Breast epithelium (tissue), 4 donors: ENCODE measurements at regions not wholly inside any gene's neighbourhood (a gene's known extent, or its start where the extent isn't known, plus 50 kb on each side); places are given as distances from the start of the nearest gene placed in this dataset.

Source experiments
- DNase-seq, 2 donors: peaks; one replicate each; pipeline ENCODE4 v3.0.0-alpha.2; 2019; ENCODE audit warnings: low spot score in 2 of 2
- H3K27ac ChIP-seq, 2 donors: fragments of 200-600 bp; sonication (generic) in 1 of 2; one replicate each; pipeline ENCODE4 v1.5.1; 2016 to 2019; ENCODE audit warnings: mild to moderate bottlenecking in 1 of 2
- H3K27me3 ChIP-seq, 2 donors: fragments of 200-600 bp; sonication (generic) in 1 of 2; one replicate each; pipeline versions ENCODE4 v1.5.1 to v1.6.0; 2017 to 2019; ENCODE audit warnings: control low read depth in 1 of 2, mild to moderate bottlenecking in 1 of 2
- H3K36me3 ChIP-seq: fragments of 200-600 bp; one replicate; pipeline ENCODE4 v1.5.1; 2019
- H3K4me1 ChIP-seq, 2 donors: fragments of 200-600 bp; sonication (generic); one replicate each; pipeline ENCODE4 v1.5.1; 2016 to 2019; ENCODE audit warnings: control low read depth in 1 of 2
- H3K4me3 ChIP-seq, 3 donors: fragments of 200-600 bp; sonication (generic); 1 replicate in 2 of 3; 2 replicates in 1 of 3; pipeline ENCODE4 v1.5.1; 2016 to 2019; ENCODE audit warnings: mild to moderate bottlenecking in 3 of 3, moderate library complexity in 2 of 3
- H3K9me3 ChIP-seq, 2 donors: fragments of 200-600 bp; sonication (generic) in 1 of 2; one replicate each; pipeline ENCODE4 v1.5.1; 2016 to 2019; ENCODE audit warnings: control low read depth in 1 of 2
- CTCF ChIP-seq, 3 donors: fragments of 450-650 bp; IDR thresholded peaks; one replicate each; pipeline ENCODE4 v1.5.1; 2016 to 2017; ENCODE audit warnings: antibody characterized with exemption in 3 of 3, mild to moderate bottlenecking in 3 of 3, moderate library complexity in 3 of 3
- POLR2A ChIP-seq: fragments of 450-650 bp; IDR thresholded peaks from one replicate; pipeline ENCODE4 v1.6.1; 2016; ENCODE audit warnings: antibody characterized with exemption, mild to moderate bottlenecking, moderate library complexity
- POLR2AphosphoS5 ChIP-seq, 3 donors: sonication (generic); formaldehyde crosslinking; IDR thresholded peaks; one replicate each; pipeline ENCODE4 v1.6.1; 2017; ENCODE audit warnings: antibody characterized with exemption in 3 of 3
- intact Hi-C: fragments of 100-400 bp; cut with DNase I; formaldehyde crosslinking; loops from one replicate; pipeline ENCODE4 v1.15.1; 2023; ENCODE audit warnings: low total_unique reads

GRCh38 chr9:108477529-108478006 is 378.2 kb downstream of the ACTL7B start:
- intact Hi-C loops: no loop called here
- Histone ChIP-seq H3K4me3 (no peak overlapping the region), H3K27ac (no peak overlapping the region), H3K9me3 (no peaks in the 10 kb centered on the region), H3K27me3 (no peaks in the 10 kb centered on the region), H3K36me3 (no peaks in the 10 kb centered on the region), H3K4me1 (peaks cover 0 to 7% of the 10 kb centered on the region in 2 donors)
- DNase-seq: no peak
- TF ChIP-seq POLR2A: no peak
- TF ChIP-seq CTCF (IDR thresholded peaks at IDR 0.05): no peak

- no peak for DNase-seq
- Histone ChIP-seq H3K4me3 (no peak overlapping the region), H3K36me3 (no peaks in the 10 kb centered on the region), H3K9me3 (no peaks in the 10 kb centered on the region), H3K4me1 (peaks cover 0 to 7% of the 10 kb centered on the region in 2 donors), H3K27ac (no peak overlapping the region), H3K27me3 (no peaks in the 10 kb centered on the region)
- TF ChIP-seq POLR2AphosphoS5 (IDR thresholded peaks at IDR 0.05) (no peak), POLR2A (no peak)
- intact Hi-C loops: no loop called here
Measured at GRCh38 chr9:108476574-108476973, 379.2 kb downstream of the ACTL7B start.

DNA sequence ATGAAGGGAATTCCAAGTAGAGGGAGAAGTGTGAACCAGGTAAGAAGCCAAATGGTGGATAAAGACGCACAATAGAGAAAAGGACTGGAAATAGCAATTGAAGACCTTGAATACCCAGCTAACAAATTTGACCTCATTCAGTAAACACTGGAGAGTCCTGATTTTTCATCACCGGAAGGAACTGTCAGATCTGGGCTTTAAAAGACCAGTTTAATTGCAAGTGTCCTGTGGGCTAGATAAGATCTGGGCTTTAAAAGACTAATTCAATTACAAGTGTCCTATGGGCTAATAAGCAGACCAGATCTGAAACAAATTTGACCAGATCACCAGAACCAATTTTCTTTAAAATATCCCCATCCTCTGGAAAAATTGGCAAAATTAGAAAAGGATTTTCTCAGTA is 380.0 kb downstream of the ACTL7B start:
- H3K4me3 ChIP-seq: no peak overlapping the region
- no peaks in the 10 kb centered on the region for H3K27me3 ChIP-seq
- peaks cover 0 to 7% of the 10 kb centered on the region in 2 donors for H3K4me1 ChIP-seq
- no peaks in the 10 kb centered on the region for H3K36me3 ChIP-seq
- H3K9me3 ChIP-seq: no peaks in the 10 kb centered on the region
- TF ChIP-seq CTCF (IDR thresholded peaks at IDR 0.05) (no peak), POLR2AphosphoS5 (IDR thresholded peaks at IDR 0.05) (no peak), POLR2A (no peak)
- no peak for DNase-seq
- intact Hi-C loops: no loop called here
- no peak overlapping the region for H3K27ac ChIP-seq

- H3K9me3 ChIP-seq: no peaks in the 10 kb centered on the region
- peaks cover 0 to 7% of the 10 kb centered on the region in 2 donors for H3K4me1 ChIP-seq
- TF ChIP-seq POLR2AphosphoS5 (IDR thresholded peaks at IDR 0.05): no peak
- no peak for TF ChIP-seq CTCF (IDR thresholded peaks at IDR 0.05)
- H3K36me3 ChIP-seq: no peaks in the 10 kb centered on the region
- H3K4me3 ChIP-seq: no peak overlapping the region
- no peak overlapping the region for H3K27ac ChIP-seq
- intact Hi-C loops: no loop called here
- no peaks in the 10 kb centered on the region for H3K27me3 ChIP-seq
- DNase-seq: no peak
Measured at GRCh38 chr9:108474356-108474755, 381.4 kb downstream of the ACTL7B start.

GRCh38 chr9:108473209-108474112 is 382.3 kb downstream of the ACTL7B start:
- Histone ChIP-seq H3K4me1 (peaks cover 0 to 7% of the 10 kb centered on the region in 2 donors), H3K4me3 (no peak overlapping the region), H3K27ac (peak overlapping the region in 1 of 2 donors; percentile 38), H3K27me3 (no peaks in the 10 kb centered on the region), H3K36me3 (no peaks in the 10 kb centered on the region), H3K9me3 (no peaks in the 10 kb centered on the region)
- DNase-seq: no peak
- intact Hi-C loops: no loop called here
- TF ChIP-seq CTCF (IDR thresholded peaks at IDR 0.05) (no peak), POLR2AphosphoS5 (IDR thresholded peaks at IDR 0.05) (no peak), POLR2A (no peak)
